ENCODE measurements at regions not wholly inside any gene's neighbourhood (a gene's known extent, or its start where the extent isn't known, plus 50 kb on each side); places are given as distances from the start of the nearest gene placed in this dataset.

- TF ChIP-seq CTCF (IDR thresholded peaks at IDR 0.05) (no peak), POLR2A (IDR thresholded peaks at IDR 0.05) (no peak)
Observed at GRCh38 chr21:33135925-33136324, 66.0 kb downstream of the OLIG1 start.

Data from ovary (tissue), 3 donors.